Endometrium (tissue), 2 donors: ENCODE measurements at regions not wholly inside any gene's neighbourhood (a gene's known extent, or its start where the extent isn't known, plus 50 kb on each side); places are given as distances from the start of the nearest gene placed in this dataset.

ENCODE experiments used
- FAIRE-seq: peaks from 2 replicates; lab custom pipeline; 2012; peaks lifted over from hg19 to GRCh38; lab: Jason Lieb, UNC
- donor health status: control.
- donor health status: control.

- FAIRE-seq = no peak
Observed at GRCh38 chr14:42742084-42742483, 1135.4 kb downstream of the LRFN5 start.

GRCh38 chr14:42736408-42736807 lies 1129.7 kb downstream of the LRFN5 start:
- FAIRE-seq = no peak

GRCh38 chr14:42734041-42734440 lies 1127.4 kb downstream of the LRFN5 start:
- peak; percentile 68 for FAIRE-seq

- no peak for FAIRE-seq
Observed at GRCh38 chr14:42732005-42732404, 1125.3 kb downstream of the LRFN5 start.

- FAIRE-seq = no peak
Observed at GRCh38 chr14:42731480-42731879, 1124.8 kb downstream of the LRFN5 start.

GRCh38 chr14:42729681-42730080 lies 1123.0 kb downstream of the LRFN5 start:
- no peak for FAIRE-seq

GRCh38 chr14:42719391-42719790 lies 1112.7 kb downstream of the LRFN5 start:
- no peak for FAIRE-seq

GRCh38 chr14:42715316-42715715 lies 1108.6 kb downstream of the LRFN5 start:
- no peak for FAIRE-seq

GRCh38 chr14:42710071-42710470 lies 1103.4 kb downstream of the LRFN5 start:
- FAIRE-seq = no peak

- no peak for FAIRE-seq
Observed at GRCh38 chr14:42703501-42703900, 1096.8 kb downstream of the LRFN5 start.

- FAIRE-seq = no peak
Observed at GRCh38 chr14:42687421-42687820, 1080.7 kb downstream of the LRFN5 start.

- FAIRE-seq = peak; percentile 82
Observed at GRCh38 chr14:42683707-42684106, 1077.0 kb downstream of the LRFN5 start.

GRCh38 chr14:42676636-42677035 lies 1070.0 kb downstream of the LRFN5 start:
- no peak for FAIRE-seq

GRCh38 chr14:42673963-42674362 lies 1067.3 kb downstream of the LRFN5 start:
- no peak for FAIRE-seq

- no peak for FAIRE-seq
Observed at GRCh38 chr14:42671636-42672035, 1065.0 kb downstream of the LRFN5 start.

- no peak for FAIRE-seq
Observed at GRCh38 chr14:42665083-42665482, 1058.4 kb downstream of the LRFN5 start.

GRCh38 chr14:42664190-42664589 lies 1057.5 kb downstream of the LRFN5 start:
- FAIRE-seq = no peak

- no peak for FAIRE-seq
Observed at GRCh38 chr14:42654707-42655106, 1048.0 kb downstream of the LRFN5 start.

GRCh38 chr14:42642787-42643186 lies 1036.1 kb downstream of the LRFN5 start:
- FAIRE-seq = no peak

GRCh38 chr14:42633504-42634095 lies 1026.9 kb downstream of the LRFN5 start:
- no peak for FAIRE-seq

GRCh38 chr14:42629553-42629952 lies 1022.9 kb downstream of the LRFN5 start:
- no peak for FAIRE-seq

- FAIRE-seq = no peak
Observed at GRCh38 chr14:42628602-42629001, 1021.9 kb downstream of the LRFN5 start.

GRCh38 chr14:42626986-42627385 lies 1020.3 kb downstream of the LRFN5 start:
- no peak for FAIRE-seq

- no peak for FAIRE-seq
Observed at GRCh38 chr14:42624980-42625761, 1018.5 kb downstream of the LRFN5 start.
